T-cell (primary cell): ENCODE measurements at regions not wholly inside any gene's neighbourhood (a gene's known extent, or its start where the extent isn't known, plus 50 kb on each side); places are given as distances from the start of the nearest gene placed in this dataset.

Experiments used
- ATAC-seq, 4 experiments: fragments of 200-7000 bp in 3 of 4; fragments of 150-1000 bp in 1 of 4; cut with Tn5 transposase; replicated peaks in 1 of 4; 1 replicate in 3 of 4; 2 replicates in 1 of 4; pipeline ENCODE4 v1.10.0; 2021; ENCODE audit warnings: moderate library complexity in 3 of 4, mild to moderate bottlenecking in 2 of 4, moderate number of reproducible peaks in 1 of 4
- CTCF ChIA-PET, 2 donors: fragments of 300-600 bp; sonication (Branson Sonifier 250); formaldehyde crosslinking; loops; one replicate each; lab custom pipeline; 2022; ENCODE audit warnings: antibody characterized with exemption in 2 of 2; lab: Charles Lee
- POLR2A ChIA-PET, 2 donors: fragments of 300-600 bp; sonication (Branson Sonifier 250); formaldehyde crosslinking; loops; one replicate each; lab custom pipeline; 2022; ENCODE audit warnings: antibody characterized with exemption in 2 of 2; lab: Charles Lee
- DNase-seq, 35 experiments: peaks; one replicate each; pipeline versions ENCODE4 v3.0.0 to v3.0.0-alpha.2; 2013 to 2023
- H3K27ac ChIP-seq: one replicate; pipeline ENCODE4 v1.5.1; 2013; ENCODE audit warnings: low read length
- H3K27me3 ChIP-seq, 2 experiments: replicated peaks in 1 of 2; 1 replicate in 1 of 2; 2 replicates in 1 of 2; pipeline versions ENCODE4 v1.6.1 to v1.7.0; 2013; ENCODE audit warnings: low read length in 1 of 2, mixed read lengths in 1 of 2; ENCODE audit not compliant: control insufficient read depth in 2 of 2, insufficient read depth in 2 of 2; ENCODE audit errors: extremely low read depth in 1 of 2
- H3K36me3 ChIP-seq, 2 donors: 1 replicate in 1 of 2; 2 replicates in 1 of 2; pipeline versions ENCODE4 v1.6.1 to v1.7.0; 2013; ENCODE audit warnings: low read length in 1 of 2; ENCODE audit not compliant: control insufficient read depth in 2 of 2, insufficient read depth in 1 of 2; ENCODE audit errors: extremely low read depth in 1 of 2
- H3K4me1 ChIP-seq, 2 experiments: 1 replicate in 1 of 2; 2 replicates in 1 of 2; pipeline versions ENCODE4 v1.6.1 to v1.7.0; 2013; ENCODE audit warnings: low read length in 2 of 2, mixed read lengths in 1 of 2; ENCODE audit not compliant: insufficient read depth in 2 of 2, control insufficient read depth in 1 of 2; ENCODE audit errors: extremely low read depth in 1 of 2
- H3K4me3 ChIP-seq, 2 donors: 1 replicate in 1 of 2; 2 replicates in 1 of 2; pipeline versions ENCODE4 v1.5.1 to v1.7.0; 2013; ENCODE audit warnings: mild to moderate bottlenecking in 2 of 2, low read length in 1 of 2, moderate library complexity in 1 of 2; ENCODE audit not compliant: control insufficient read depth in 1 of 2; ENCODE audit errors: extremely low read depth in 1 of 2
- H3K9me3 ChIP-seq: 2 replicates; pipeline ENCODE4 v1.7.0; 2013
- H3K27ac Mint-ChIP-seq, 2 donors: one replicate each; pipeline ENCODE4 v1.8.0; 2020 to 2021; ENCODE audit warnings: mild to moderate bottlenecking in 2 of 2, mixed read lengths in 2 of 2
- H3K27me3 Mint-ChIP-seq, 2 donors: one replicate each; pipeline ENCODE4 v1.8.0; 2021 to 2022; ENCODE audit warnings: mixed read lengths in 2 of 2
- H3K36me3 Mint-ChIP-seq: one replicate; pipeline ENCODE4 v1.8.0; 2021; ENCODE audit warnings: mixed read lengths
- H3K4me1 Mint-ChIP-seq, 3 donors: one replicate each; pipeline ENCODE4 v1.8.0; 2020 to 2022; ENCODE audit warnings: mixed read lengths in 3 of 3, mild to moderate bottlenecking in 1 of 3
- H3K4me3 Mint-ChIP-seq, 3 donors: one replicate each; pipeline ENCODE4 v1.8.0; 2020 to 2022; ENCODE audit warnings: mild to moderate bottlenecking in 3 of 3, mixed read lengths in 3 of 3, moderate library complexity in 3 of 3
- H3K9me3 Mint-ChIP-seq, 3 donors: one replicate each; pipeline ENCODE4 v1.8.0; 2020 to 2022; ENCODE audit warnings: mixed read lengths in 3 of 3
- WGBS: methylation state at CpG from one replicate; pipeline ENCODE4 v1.1.5; 2013; ENCODE audit warnings: missing lambda C conversion rate; ENCODE audit not compliant: insufficient coverage; 5-methylcytosine and 5-hydroxymethylcytosine counted together

DNA sequence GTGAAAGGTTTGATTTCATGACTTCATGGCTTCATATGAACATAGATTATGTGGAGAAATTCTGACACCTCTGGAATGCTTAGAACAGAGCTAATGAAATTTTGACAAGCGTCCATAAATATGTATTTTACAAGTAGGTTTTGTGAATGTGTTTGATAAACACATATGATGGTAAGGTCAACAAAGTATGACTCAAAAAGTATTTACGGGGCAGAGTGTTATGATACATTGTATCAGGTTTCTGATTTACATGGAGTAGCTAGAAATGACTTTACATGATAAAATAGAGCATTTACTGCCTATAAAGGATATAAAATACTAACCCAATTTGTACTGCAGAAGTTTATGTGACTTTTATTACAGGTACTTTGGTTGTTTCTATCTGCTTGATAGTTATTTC lies 206.3 kb downstream of the MDFIC start:
- H3K9me3 ChIP-seq: no peaks in the 10 kb centered on the region
- 50% methylated on average over 1 of the region's 2 CpGs for WGBS
- ChIA-PET CTCF (no interaction called here), POLR2A (no interaction called here)
- ATAC-seq (no peak), DNase-seq (no peak)
- H3K27ac ChIP-seq: no peak overlapping the region
- no peak overlapping the region for H3K27ac Mint-ChIP-seq
- H3K27me3 ChIP-seq: no peaks in the 10 kb centered on the region
- H3K4me1 Mint-ChIP-seq: peaks cover 3 to 11% (median 9%) of the 10 kb centered on the region in 3 donors
- H3K4me3 ChIP-seq: no peak overlapping the region
- no peaks in the 10 kb centered on the region for H3K27me3 Mint-ChIP-seq
- peaks cover 0 to 7% of the 10 kb centered on the region in 2 experiments for H3K4me1 ChIP-seq
- no peaks in the 10 kb centered on the region for H3K36me3 ChIP-seq
- H3K36me3 Mint-ChIP-seq: no peaks in the 10 kb centered on the region
- H3K4me3 Mint-ChIP-seq: no peak overlapping the region
- H3K9me3 Mint-ChIP-seq: peaks cover 0 to 6% (median 0%) of the 10 kb centered on the region in 3 donors

DNA sequence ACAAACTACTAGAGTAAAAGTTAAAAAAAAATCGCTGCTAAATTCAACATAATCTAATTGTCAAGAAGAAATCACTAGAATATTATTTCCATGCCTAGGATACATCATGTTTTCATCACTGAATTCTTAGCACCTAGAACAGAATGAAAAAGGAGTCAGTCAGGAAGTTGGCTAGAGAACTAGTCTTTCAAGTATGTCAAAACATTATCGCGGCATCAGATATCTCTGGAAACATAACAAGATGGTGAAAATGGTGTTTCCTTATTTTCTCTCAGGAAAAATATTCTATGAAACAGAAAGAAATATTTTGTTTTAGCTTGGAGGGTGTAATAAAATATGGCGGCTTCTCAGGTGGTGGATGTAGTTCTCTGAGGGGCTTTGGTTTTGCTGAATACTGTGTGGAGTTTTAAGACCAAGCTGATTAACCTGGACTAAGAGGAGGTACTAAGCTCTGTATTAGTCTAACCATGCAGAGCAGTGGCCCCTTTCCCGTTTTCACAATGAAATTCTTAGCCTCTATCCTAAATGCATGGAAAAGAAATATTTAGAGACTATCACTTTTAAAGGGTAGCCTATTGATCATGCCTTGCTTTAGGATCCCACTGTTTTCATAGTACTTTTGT lies 205.6 kb downstream of the MDFIC start:
- H3K4me3 Mint-ChIP-seq: no peak overlapping the region
- no peak for ATAC-seq
- H3K27ac Mint-ChIP-seq: no peak overlapping the region
- DNase-seq: no peak
- H3K27me3 ChIP-seq: no peaks in the 10 kb centered on the region
- no CpG with 5 or more reads among the region's 5 CpGs for WGBS
- POLR2A ChIA-PET: no interaction called here
- CTCF ChIA-PET: no interaction called here
- H3K27ac ChIP-seq: no peak overlapping the region
- no peaks in the 10 kb centered on the region for H3K27me3 Mint-ChIP-seq
- no peaks in the 10 kb centered on the region for H3K36me3 Mint-ChIP-seq
- H3K4me1 ChIP-seq: peaks cover 0 to 11% of the 10 kb centered on the region in 2 experiments
- H3K4me1 Mint-ChIP-seq: peaks cover 8 to 14% (median 14%) of the 10 kb centered on the region in 3 donors
- no peaks in the 10 kb centered on the region for H3K36me3 ChIP-seq
- no peaks in the 10 kb centered on the region for H3K9me3 ChIP-seq
- no peak overlapping the region for H3K4me3 ChIP-seq
- peaks cover 0 to 4% (median 0%) of the 10 kb centered on the region in 3 donors for H3K9me3 Mint-ChIP-seq

DNA sequence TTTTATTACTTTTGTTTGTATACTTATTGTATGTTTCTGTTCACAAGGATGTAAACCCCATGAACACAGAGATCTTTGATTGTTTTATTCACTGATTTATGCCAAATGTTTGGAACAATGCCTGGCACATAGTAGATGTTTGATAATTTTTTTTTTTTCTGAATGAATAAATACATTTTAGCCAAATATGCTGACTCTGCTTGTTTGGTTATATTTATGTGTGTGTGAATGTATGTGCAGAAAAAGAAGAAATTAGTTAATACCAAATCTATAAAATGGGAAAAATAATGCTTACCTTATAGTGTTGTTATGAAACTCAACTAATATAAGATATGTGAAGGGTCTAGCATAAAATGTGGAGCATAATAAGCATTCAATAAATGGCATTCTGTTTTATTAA lies 203.9 kb downstream of the MDFIC start:
- Mint-ChIP-seq H3K9me3 (no peaks in the 10 kb centered on the region), H3K27ac (no peak overlapping the region), H3K36me3 (no peaks in the 10 kb centered on the region), H3K4me1 (peaks cover 19 to 25% (median 21%) of the 10 kb centered on the region in 3 donors), H3K27me3 (no peaks in the 10 kb centered on the region), H3K4me3 (no peak overlapping the region)
- no peaks in the 10 kb centered on the region for H3K36me3 ChIP-seq
- H3K9me3 ChIP-seq: no peaks in the 10 kb centered on the region
- ATAC-seq (no peak), DNase-seq (no peak)
- no peak overlapping the region for H3K27ac ChIP-seq
- H3K4me3 ChIP-seq: no peak overlapping the region
- ChIA-PET POLR2A (no interaction called here), CTCF (no interaction called here)
- no peaks in the 10 kb centered on the region for H3K27me3 ChIP-seq
- H3K4me1 ChIP-seq: peaks cover 0 to 15% of the 10 kb centered on the region in 2 experiments

DNA sequence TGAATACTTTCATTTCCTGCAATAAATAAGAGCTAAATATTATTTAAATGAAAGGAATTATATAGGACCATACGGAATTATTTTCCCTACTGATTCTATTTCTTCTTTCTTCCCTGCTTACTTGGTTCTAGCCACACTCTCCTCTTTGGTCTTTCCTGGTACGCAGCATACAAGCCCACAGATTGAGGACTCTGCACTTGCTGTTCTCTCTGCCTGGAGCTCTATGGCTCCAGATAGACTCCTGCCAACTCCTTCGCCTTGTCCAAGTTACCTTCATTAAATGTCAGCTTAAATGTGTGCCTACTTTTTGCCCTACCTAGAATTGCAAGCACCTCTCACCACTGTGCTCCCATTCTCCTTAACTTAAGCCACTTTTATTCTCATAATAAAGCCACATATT lies 203.4 kb downstream of the MDFIC start:
- Mint-ChIP-seq H3K4me3 (no peak overlapping the region), H3K9me3 (no peaks in the 10 kb centered on the region), H3K4me1 (peaks cover 19 to 25% (median 21%) of the 10 kb centered on the region in 3 donors), H3K36me3 (no peaks in the 10 kb centered on the region), H3K27ac (no peak overlapping the region), H3K27me3 (no peaks in the 10 kb centered on the region)
- ChIA-PET CTCF (no interaction called here), POLR2A (no interaction called here)
- Histone ChIP-seq H3K27me3 (no peaks in the 10 kb centered on the region), H3K4me3 (no peak overlapping the region), H3K36me3 (no peaks in the 10 kb centered on the region), H3K9me3 (no peaks in the 10 kb centered on the region), H3K27ac (no peak overlapping the region), H3K4me1 (peaks cover 0 to 15% of the 10 kb centered on the region in 2 experiments)
- no peak for DNase-seq
- no peak for ATAC-seq
- 93% methylated on average over 3 of the region's 3 CpGs for WGBS

DNA sequence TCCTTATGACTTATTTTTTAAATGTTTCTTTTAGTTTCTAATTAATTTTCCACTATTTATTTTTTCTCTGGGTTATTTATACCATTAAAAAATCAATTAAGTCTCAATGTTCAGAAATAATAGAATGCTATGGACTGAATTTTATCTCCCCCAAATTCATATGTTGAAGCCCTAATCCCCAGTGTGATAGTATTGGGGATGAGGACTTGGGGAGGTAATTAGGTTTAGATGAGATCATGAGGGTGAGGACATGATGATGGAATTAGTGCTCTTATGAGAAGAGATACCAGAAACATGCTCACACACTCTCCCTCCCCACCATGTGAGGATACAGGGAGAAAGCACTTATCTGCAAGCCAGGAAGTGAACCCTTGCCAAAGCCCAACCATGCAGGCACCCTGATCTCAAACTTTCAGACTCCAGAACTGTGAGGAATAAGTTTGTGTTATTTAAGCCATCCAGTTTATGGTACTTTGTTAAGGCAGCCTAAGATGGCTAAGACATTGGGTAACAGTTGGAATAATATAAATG lies 202.6 kb downstream of the MDFIC start:
- Histone ChIP-seq H3K4me3 (no peak overlapping the region), H3K4me1 (peaks cover 0 to 15% of the 10 kb centered on the region in 2 experiments), H3K27me3 (no peaks in the 10 kb centered on the region), H3K36me3 (no peaks in the 10 kb centered on the region), H3K9me3 (no peaks in the 10 kb centered on the region), H3K27ac (no peak overlapping the region)
- Mint-ChIP-seq H3K4me3 (no peak overlapping the region), H3K27me3 (no peaks in the 10 kb centered on the region), H3K4me1 (peaks cover 19 to 25% (median 21%) of the 10 kb centered on the region in 3 donors), H3K27ac (no peak overlapping the region), H3K9me3 (no peaks in the 10 kb centered on the region), H3K36me3 (no peaks in the 10 kb centered on the region)
- POLR2A ChIA-PET: no interaction called here
- ATAC-seq (no peak), DNase-seq (no peak)
- CTCF ChIA-PET: no interaction called here

DNA sequence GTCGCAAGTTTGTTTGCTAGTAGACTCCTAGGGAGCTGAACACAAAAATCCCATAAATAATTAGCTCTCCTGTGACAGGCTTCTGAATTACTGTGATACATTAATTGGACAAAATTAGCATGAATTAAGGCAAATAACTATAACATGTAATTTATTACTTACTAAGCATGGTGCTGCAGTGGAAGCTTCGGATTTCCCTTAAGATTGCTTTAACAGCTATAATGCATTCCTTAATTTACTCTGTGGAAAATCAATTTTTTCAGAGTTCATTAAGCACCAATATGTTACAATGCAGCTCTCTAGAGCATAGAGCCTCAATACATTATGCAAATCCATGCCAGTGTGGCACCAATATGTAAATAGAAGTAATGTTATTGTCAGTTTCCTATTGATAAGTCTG lies 201.5 kb downstream of the MDFIC start:
- ChIA-PET POLR2A (no interaction called here), CTCF (no interaction called here)
- H3K4me1 ChIP-seq: peaks cover 0 to 15% of the 10 kb centered on the region in 2 experiments
- no peaks in the 10 kb centered on the region for H3K9me3 ChIP-seq
- H3K36me3 Mint-ChIP-seq: no peaks in the 10 kb centered on the region
- H3K27ac ChIP-seq: no peak overlapping the region
- no peak overlapping the region for H3K4me3 Mint-ChIP-seq
- no peaks in the 10 kb centered on the region for H3K27me3 ChIP-seq
- H3K9me3 Mint-ChIP-seq: no peaks in the 10 kb centered on the region
- peaks cover 19 to 25% (median 21%) of the 10 kb centered on the region in 3 donors for H3K4me1 Mint-ChIP-seq
- DNase-seq (no peak), ATAC-seq (no peak)
- H3K27ac Mint-ChIP-seq: no peak overlapping the region
- H3K27me3 Mint-ChIP-seq: no peaks in the 10 kb centered on the region
- no peak overlapping the region for H3K4me3 ChIP-seq
- WGBS: no CpG with 5 or more reads among the region's 2 CpGs
- H3K36me3 ChIP-seq: no peaks in the 10 kb centered on the region
